Body of pancreas (tissue), 4 donors: ENCODE measurements at regions not wholly inside any gene's neighbourhood (a gene's known extent, or its start where the extent isn't known, plus 50 kb on each side); places are given as distances from the start of the nearest gene placed in this dataset.

Source experiments
- POLR2A ChIP-seq, 3 donors: fragments of 450-650 bp; IDR thresholded peaks; one replicate each; pipeline ENCODE4 v1.6.1; 2016; ENCODE audit warnings: antibody characterized with exemption in 3 of 3, mild to moderate bottlenecking in 2 of 3
- TF ChIP-seq, protein P1 (sequence below), 7 experiments: fragments of 450-650 bp in 4 of 7; fragments of 200-600 bp in 3 of 7; sonication (generic) in 3 of 7; IDR thresholded peaks; one replicate each; pipeline ENCODE4 v1.5.1; 2016 to 2019; ENCODE audit warnings: antibody characterized with exemption in 7 of 7

DNA sequence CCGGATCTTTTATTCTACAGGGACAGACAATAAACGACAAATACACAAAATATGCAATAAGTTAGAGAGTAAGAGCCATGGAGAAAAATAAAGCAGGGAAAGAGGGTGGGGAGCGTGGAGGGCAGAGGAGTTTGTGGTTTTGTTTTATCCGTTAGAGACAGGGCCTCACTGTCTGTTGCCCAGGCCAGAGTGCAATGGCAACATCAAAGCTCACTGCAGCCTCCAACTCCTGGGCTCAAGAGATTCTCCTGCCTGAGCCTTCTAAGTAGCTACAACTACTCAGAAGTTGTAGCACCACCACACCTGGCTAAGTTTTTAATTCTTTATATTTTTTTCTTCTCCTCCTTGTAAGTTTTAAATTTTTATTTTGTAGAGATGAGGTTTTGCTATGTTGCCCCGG is 54.5 kb upstream of the CTNNA1 start:
- TF ChIP-seq, protein P1, sequence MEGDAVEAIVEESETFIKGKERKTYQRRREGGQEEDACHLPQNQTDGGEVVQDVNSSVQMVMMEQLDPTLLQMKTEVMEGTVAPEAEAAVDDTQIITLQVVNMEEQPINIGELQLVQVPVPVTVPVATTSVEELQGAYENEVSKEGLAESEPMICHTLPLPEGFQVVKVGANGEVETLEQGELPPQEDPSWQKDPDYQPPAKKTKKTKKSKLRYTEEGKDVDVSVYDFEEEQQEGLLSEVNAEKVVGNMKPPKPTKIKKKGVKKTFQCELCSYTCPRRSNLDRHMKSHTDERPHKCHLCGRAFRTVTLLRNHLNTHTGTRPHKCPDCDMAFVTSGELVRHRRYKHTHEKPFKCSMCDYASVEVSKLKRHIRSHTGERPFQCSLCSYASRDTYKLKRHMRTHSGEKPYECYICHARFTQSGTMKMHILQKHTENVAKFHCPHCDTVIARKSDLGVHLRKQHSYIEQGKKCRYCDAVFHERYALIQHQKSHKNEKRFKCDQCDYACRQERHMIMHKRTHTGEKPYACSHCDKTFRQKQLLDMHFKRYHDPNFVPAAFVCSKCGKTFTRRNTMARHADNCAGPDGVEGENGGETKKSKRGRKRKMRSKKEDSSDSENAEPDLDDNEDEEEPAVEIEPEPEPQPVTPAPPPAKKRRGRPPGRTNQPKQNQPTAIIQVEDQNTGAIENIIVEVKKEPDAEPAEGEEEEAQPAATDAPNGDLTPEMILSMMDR (IDR thresholded peaks at IDR 0.05), result no peak
- no peak for TF ChIP-seq POLR2A (IDR thresholded peaks at IDR 0.05)
